ENCODE measurements at regions not wholly inside any gene's neighbourhood (a gene's known extent, or its start where the extent isn't known, plus 50 kb on each side); places are given as distances from the start of the nearest gene placed in this dataset.
"Not testable (repeated sequence)": the region's sequence is repeated elsewhere in the genome, so short reads cannot be mapped to it uniquely, and the experiment has no call there.

DNA sequence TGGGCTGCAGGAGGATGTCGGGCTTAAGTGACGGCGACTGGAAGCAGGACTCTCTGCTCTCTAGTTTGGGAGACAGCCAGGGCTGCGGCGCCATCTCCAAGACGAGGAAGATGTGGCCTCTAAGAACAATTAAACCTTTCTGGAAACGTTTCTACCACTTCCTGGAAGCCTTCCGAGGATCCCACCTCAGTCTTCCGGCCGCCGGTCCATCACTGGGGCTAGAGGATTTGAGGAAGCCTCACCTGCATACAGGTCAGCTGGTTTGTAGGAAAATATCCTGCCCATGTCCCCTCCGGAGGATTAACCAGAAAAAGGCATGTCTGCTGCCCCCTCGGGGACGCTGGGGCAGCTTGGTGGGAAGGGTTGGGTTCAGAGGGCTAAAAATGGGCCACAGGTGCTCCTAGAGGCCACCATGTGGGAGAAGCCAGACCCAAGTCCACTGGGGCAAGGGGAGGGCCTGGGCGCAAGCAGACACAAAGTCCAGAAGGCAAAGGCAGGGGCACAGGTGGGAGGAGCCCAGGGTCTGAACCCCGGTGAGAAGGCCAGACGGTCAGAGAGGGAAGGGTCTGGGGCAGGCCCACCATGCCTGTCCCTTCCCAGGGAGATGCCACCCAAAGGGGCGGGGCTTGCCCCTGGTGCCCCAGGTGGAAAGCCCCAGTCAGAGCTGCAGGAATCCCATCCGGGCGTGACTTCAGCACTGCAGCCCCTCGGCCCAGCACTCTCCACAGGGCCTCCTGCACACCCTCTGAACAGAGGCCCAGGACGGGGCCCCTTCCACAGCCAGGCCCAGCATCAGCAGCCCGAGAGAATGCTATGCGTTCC is 82.2 kb upstream of the ID2 start:
- H3K27ac Mint-ChIP-seq = no peak overlapping the region
- H3K27me3 Mint-ChIP-seq (ENCODE audit: low read depth) = no peaks in the 10 kb centered on the region
- no peaks in the 10 kb centered on the region for H3K4me1 Mint-ChIP-seq (ENCODE audit: low read depth)
- H3K4me3 Mint-ChIP-seq = no peak overlapping the region
- intact Hi-C loops (cut with micrococcal nuclease) = no loop called here
- no peaks in the 10 kb centered on the region for H3K36me3 Mint-ChIP-seq (ENCODE audit: low read depth)
- no peaks in the 10 kb centered on the region for H3K9me3 Mint-ChIP-seq
- DNase-seq = no peak
- CTCF ChIA-PET = no interaction called here

DNA sequence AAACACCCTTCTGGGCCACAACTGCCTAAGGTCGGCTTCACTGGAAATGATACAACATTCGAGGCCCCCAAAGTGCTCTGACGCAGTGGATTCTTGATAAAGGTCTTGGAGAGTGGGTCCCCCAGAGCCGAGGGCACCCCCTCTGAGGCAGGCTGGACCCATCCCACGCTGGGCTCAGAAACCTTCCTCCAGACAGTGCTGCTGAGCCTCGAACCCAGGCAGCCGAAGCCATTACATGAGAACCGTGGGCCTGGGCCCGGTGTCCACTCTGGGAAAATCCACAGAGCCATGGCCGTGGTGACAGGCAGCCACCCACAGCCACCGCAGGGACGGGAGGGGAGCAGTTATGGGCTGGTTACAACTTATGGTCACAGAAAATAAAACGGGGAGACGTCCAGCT is 81.4 kb upstream of the ID2 start:
- CTCF ChIA-PET = no interaction called here
- Mint-ChIP-seq H3K4me3 (no peak overlapping the region), H3K9me3 (no peaks in the 10 kb centered on the region), H3K36me3 (ENCODE audit: low read depth) (no peaks in the 10 kb centered on the region), H3K27me3 (ENCODE audit: low read depth) (no peaks in the 10 kb centered on the region), H3K27ac (no peak overlapping the region), H3K4me1 (ENCODE audit: low read depth) (no peaks in the 10 kb centered on the region)
- no peak for DNase-seq
- intact Hi-C loops (cut with micrococcal nuclease) = no loop called here

DNA sequence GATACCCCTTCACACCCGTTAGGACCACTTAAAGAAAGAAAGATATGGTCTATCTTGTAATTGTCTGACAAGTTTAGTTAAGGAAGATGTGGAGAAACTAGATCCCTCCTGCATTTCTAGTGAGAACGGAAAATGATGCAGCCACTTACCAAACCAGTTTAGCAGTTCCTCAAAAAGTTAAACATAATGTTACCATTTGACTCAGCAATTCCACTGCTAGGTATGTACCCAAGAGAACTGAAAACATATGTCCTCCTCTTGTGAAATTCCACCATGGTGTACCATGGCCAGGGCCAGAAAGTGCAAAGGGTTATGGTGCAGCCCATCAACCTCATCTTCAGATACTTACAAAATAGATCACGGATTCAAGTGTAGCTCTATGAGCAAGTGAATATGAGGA is 79.0 kb upstream of the ID2 start:
- H3K27me3 Mint-ChIP-seq (ENCODE audit: low read depth) = no peaks in the 10 kb centered on the region
- CTCF ChIA-PET = no interaction called here
- H3K36me3 Mint-ChIP-seq (ENCODE audit: low read depth) = no peaks in the 10 kb centered on the region
- H3K27ac Mint-ChIP-seq = no peak overlapping the region
- H3K9me3 Mint-ChIP-seq = no peaks in the 10 kb centered on the region
- intact Hi-C loops (cut with micrococcal nuclease) = no loop called here
- DNase-seq = no peak
- H3K4me1 Mint-ChIP-seq (ENCODE audit: low read depth) = no peaks in the 10 kb centered on the region
- no peak overlapping the region for H3K4me3 Mint-ChIP-seq

DNA sequence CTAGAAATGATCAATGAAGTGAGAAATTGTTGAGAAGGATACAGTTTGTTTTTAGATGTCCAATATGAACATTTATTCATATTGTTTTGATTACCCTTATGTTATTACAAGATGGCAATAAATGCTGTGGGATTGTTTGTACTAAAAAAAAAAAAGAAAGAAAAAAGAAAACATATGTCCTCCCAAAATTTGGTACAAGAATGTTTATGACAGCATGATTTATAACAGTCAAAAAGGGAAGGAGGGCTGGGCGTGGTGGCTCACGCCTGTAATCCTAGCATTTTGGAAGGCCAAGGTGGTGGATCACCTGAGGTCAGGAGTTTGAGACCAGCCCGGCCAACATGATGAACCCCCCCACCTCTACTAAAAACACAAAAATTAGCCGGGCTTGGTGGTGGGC is 78.5 kb upstream of the ID2 start:
- H3K9me3 Mint-ChIP-seq; intact Hi-C loops (cut with micrococcal nuclease); H3K27me3 Mint-ChIP-seq (ENCODE audit: low read depth); H3K36me3 Mint-ChIP-seq (ENCODE audit: low read depth); H3K4me1 Mint-ChIP-seq (ENCODE audit: low read depth); H3K27ac Mint-ChIP-seq; H3K4me3 Mint-ChIP-seq; DNase-seq; CTCF ChIA-PET: not testable (repeated sequence)

DNA sequence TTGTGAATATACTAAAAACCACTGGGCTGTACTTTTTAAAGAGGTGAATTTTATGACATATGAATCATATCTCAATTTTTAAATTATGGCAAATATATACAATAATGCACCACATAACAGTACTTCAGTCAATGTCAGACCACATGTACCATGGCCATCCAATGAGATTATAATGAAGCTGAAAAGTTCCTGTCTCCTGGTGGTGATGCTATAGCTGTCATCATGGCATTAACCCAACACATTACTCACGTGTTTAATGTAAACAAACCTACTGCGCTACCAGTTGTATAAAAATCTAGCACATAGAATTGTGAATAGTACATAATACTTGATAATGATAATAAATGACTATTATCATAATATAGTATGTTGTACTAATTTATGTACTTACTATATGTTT is 77.6 kb upstream of the ID2 start:
- H3K36me3 Mint-ChIP-seq (ENCODE audit: low read depth) = no peaks in the 10 kb centered on the region
- CTCF ChIA-PET = no interaction called here
- no peak overlapping the region for H3K27ac Mint-ChIP-seq
- H3K27me3 Mint-ChIP-seq (ENCODE audit: low read depth) = no peaks in the 10 kb centered on the region
- H3K4me1 Mint-ChIP-seq (ENCODE audit: low read depth) = peaks cover 9% of the 10 kb centered on the region
- no peak for DNase-seq
- H3K9me3 Mint-ChIP-seq = no peaks in the 10 kb centered on the region
- H3K4me3 Mint-ChIP-seq = no peak overlapping the region
- intact Hi-C loops (cut with micrococcal nuclease) = no loop called here

DNA sequence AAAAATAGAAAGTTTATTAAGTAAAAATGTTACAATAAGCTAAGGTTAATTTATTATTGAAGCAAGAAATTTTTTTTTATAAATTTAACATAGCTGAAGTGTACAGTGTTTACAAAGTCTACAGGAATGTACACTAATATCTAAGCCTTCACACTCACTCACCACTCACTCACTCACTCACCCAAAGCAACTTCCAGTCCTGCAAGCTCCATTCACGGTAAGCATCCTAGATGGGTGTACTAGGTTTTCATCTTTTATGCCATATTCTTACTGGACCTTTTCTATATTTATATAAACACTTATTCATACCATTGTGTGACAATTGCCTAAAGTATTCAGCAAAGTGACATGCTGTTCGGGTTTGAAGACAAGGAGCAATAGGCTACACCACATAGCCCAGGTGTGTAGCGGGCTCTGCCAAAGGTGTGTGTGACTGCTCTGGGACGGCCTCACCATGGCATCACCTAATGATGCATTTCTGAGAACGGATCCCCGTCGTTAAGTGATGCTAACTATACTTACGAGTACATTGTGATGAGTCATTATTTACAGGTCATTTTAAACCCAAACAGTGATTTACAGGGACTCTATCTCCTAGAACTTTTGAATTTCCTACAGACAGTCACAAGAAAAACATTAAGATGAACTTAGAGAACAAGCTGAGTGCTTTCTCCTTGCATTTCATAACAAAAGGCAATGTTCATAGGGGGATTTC is 76.3 kb upstream of the ID2 start:
- Mint-ChIP-seq H3K27ac (no peak overlapping the region), H3K9me3 (peaks cover 3% of the 10 kb centered on the region), H3K27me3 (ENCODE audit: low read depth) (no peaks in the 10 kb centered on the region), H3K4me1 (ENCODE audit: low read depth) (peaks cover 9% of the 10 kb centered on the region), H3K36me3 (ENCODE audit: low read depth) (no peaks in the 10 kb centered on the region), H3K4me3 (no peak overlapping the region)
- CTCF ChIA-PET = interaction anchor here (0.7 kb wide), 1 partner anchor 8 kb away, joined by 3 read pairs; no protein-coding TSS in a partner anchor
- no peak for DNase-seq
- intact Hi-C loops (cut with micrococcal nuclease) = no loop called here

DNA sequence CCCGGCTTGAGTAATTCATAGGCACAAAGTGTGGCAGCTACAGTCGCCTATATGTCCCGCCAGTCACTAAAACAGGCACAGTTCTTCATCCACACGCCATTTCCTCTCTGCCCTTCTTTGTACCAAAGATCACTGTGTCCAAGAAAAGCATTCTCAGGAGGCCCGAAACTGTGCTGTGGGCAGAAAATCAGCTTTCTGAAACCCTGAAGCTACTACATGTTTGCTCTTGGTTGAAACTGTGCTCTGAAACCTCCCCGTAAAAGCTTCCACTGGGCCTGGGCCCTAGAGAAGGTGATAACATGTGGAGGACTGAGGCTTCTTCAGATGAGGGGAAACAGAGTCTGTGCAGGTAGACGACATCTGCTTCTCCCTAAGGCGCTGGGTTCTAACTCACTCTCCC is 75.6 kb upstream of the ID2 start:
- Mint-ChIP-seq H3K27ac (no peak overlapping the region), H3K9me3 (peaks cover 10% of the 10 kb centered on the region), H3K4me1 (ENCODE audit: low read depth) (peaks cover 9% of the 10 kb centered on the region), H3K36me3 (ENCODE audit: low read depth) (no peaks in the 10 kb centered on the region), H3K4me3 (no peak overlapping the region), H3K27me3 (ENCODE audit: low read depth) (no peaks in the 10 kb centered on the region)
- CTCF ChIA-PET = no interaction called here
- intact Hi-C loops (cut with micrococcal nuclease) = no loop called here
- DNase-seq = no peak

DNA sequence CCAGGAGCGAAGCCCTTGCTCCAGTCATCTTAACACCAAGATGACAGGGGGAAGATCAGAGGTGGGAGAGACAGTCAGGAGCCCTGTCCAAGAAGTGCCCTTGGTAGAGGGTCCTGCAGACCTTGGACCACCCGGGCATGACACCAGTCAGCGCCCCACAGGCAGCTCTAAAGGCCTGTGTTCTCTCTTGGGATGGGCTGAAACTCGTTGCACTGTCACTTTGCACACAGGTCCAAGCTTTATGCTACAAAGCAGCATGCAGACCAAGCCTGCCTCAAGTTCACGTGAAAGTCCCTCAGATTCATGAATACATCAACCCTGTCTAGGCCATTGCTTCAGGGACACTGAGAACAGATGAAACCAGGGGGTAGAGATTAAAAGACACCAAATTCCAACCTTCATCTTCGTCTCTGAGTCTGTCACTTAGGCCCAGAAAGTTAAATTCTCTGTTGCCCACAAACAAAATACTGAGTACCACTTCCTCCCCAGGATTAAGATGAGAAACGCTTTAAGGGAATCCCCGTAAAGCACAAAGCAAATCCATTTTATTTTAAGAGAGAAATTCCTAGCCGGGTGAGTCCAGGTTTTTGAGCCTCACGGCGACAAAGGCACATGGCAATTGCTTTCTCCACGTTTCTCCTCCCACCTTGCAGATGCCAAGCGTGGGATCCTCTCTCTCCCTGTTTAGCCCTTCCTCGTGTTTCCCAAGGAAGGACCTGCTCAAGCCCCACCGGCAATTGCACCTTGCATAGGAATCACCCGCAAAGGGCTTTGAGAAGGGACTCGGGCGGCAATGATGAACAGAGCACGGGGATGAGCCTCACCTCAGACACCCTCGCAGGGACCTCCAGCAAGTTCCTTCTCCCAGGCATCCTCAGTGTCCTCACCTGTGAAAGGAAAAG is 75.0 kb upstream of the ID2 start:
- no peaks in the 10 kb centered on the region for H3K27me3 Mint-ChIP-seq (ENCODE audit: low read depth)
- H3K9me3 Mint-ChIP-seq = peaks cover 10% of the 10 kb centered on the region
- H3K4me1 Mint-ChIP-seq (ENCODE audit: low read depth) = peaks cover 9% of the 10 kb centered on the region
- H3K4me3 Mint-ChIP-seq = no peak overlapping the region
- no peaks in the 10 kb centered on the region for H3K36me3 Mint-ChIP-seq (ENCODE audit: low read depth)
- no peak overlapping the region for H3K27ac Mint-ChIP-seq
- DNase-seq = no peak
- CTCF ChIA-PET = no interaction called here
- intact Hi-C loops (cut with micrococcal nuclease) = no loop called here

DNA sequence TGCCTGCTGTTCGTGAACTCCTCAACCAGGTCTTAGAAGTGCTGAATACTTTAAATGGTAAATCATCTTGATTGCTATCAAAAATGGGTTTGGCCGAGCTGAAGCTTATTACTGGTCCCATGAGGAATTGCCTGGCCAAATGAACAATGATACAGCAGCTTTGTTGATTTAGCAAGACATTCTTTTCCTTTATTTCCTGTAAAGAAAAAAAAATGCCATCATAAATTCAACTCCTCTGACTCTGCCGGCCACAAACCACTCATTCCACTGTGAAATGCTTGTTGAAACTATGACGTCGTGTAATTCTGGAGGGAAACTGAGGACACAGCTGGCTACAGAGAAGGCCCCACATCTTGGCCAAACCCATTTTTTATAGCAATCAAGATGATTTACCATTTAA is 74.2 kb upstream of the ID2 start:
- no peak for DNase-seq
- Mint-ChIP-seq H3K36me3 (ENCODE audit: low read depth) (no peaks in the 10 kb centered on the region), H3K9me3 (peaks cover 10% of the 10 kb centered on the region), H3K4me3 (no peak overlapping the region), H3K27ac (no peak overlapping the region), H3K4me1 (ENCODE audit: low read depth) (peaks cover 9% of the 10 kb centered on the region), H3K27me3 (ENCODE audit: low read depth) (no peaks in the 10 kb centered on the region)
- CTCF ChIA-PET = no interaction called here
- intact Hi-C loops (cut with micrococcal nuclease) = loop anchor here (1.0 kb wide), 1 partner anchor 62 kb away; no protein-coding TSS in a partner anchor

DNA sequence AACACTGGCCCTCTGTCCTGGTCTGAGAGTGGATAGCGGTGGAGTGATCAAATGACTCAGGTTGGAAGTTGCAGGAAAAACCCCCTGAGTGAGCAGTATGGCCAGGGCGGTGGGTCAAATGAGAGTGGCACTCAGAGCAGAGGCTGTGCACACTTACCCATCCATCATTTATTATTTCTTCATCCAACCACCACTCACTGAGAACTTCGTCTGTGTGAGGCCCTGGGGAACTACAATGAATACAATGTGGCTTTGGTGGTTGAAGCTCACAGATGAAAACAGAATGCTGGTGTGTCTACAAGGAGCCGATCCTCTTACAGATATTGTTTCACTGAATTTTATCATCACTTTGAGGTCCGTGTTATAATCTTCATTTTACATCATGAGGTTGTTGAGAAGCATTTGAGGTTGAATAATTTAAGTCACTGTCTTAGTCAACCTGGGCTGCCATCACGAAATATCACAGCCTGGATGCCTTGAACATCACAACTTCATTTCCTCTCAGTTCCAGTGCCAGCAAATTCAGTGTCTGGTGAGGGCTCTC is 73.4 kb upstream of the ID2 start:
- intact Hi-C loops (cut with micrococcal nuclease) = loop anchor here (1.0 kb wide), 1 partner anchor 63 kb away; no protein-coding TSS in a partner anchor
- H3K27ac Mint-ChIP-seq = no peak overlapping the region
- CTCF ChIA-PET = no interaction called here
- no peaks in the 10 kb centered on the region for H3K36me3 Mint-ChIP-seq (ENCODE audit: low read depth)
- peak; percentile 49 for DNase-seq
- H3K4me1 Mint-ChIP-seq (ENCODE audit: low read depth) = peaks cover 9% of the 10 kb centered on the region
- H3K9me3 Mint-ChIP-seq = peaks cover 10% of the 10 kb centered on the region
- H3K4me3 Mint-ChIP-seq = no peak overlapping the region
- no peaks in the 10 kb centered on the region for H3K27me3 Mint-ChIP-seq (ENCODE audit: low read depth)

DNA sequence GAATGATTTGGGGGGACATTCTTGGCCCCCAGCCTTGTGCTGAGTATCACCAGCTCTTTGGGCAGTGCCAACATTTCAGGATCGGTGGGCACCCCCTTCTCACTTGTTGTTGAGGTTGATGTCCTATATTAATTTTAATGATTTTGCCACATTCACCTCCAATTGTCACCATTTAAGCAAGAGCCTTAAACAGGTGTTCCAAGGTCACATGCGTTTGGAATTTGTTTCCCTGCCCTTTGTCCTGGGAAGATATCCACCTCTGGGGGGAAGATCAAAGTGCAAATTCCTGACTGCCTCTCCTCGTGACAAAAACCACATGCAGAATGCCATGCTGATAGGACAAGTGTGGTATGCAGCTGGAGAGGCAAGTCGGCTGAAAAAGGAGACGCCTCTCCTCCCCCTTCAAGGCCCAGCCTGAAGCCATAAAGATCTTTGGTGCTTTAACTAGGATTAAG is 72.5 kb upstream of the ID2 start:
- H3K36me3 Mint-ChIP-seq (ENCODE audit: low read depth) = no peaks in the 10 kb centered on the region
- H3K27me3 Mint-ChIP-seq (ENCODE audit: low read depth) = no peaks in the 10 kb centered on the region
- CTCF ChIA-PET = no interaction called here
- DNase-seq = no peak
- peaks cover 9% of the 10 kb centered on the region for H3K4me1 Mint-ChIP-seq (ENCODE audit: low read depth)
- H3K4me3 Mint-ChIP-seq = no peak overlapping the region
- no peak overlapping the region for H3K27ac Mint-ChIP-seq
- H3K9me3 Mint-ChIP-seq = peaks cover 10% of the 10 kb centered on the region
- intact Hi-C loops (cut with micrococcal nuclease) = no loop called here

DNA sequence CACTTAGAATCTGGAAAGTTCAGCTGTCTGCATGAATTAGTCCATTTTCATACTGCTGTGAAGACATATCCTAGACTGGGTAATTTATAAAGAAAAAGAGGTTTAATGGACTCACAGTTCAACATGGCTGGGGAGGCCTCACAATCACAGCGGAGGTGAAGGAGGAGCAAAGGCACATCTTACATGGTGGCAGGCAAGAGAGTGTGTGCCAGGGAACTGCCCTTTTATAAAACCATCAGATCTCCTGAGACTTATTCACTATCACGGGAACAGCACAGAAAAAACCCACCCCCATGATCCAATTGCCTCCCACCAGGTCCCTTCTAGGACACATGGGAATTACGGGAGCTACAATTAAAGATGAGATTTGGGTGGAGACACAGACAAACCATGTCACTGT is 71.1 kb upstream of the ID2 start:
- H3K27ac Mint-ChIP-seq; CTCF ChIA-PET; DNase-seq; H3K36me3 Mint-ChIP-seq (ENCODE audit: low read depth); H3K4me3 Mint-ChIP-seq; H3K9me3 Mint-ChIP-seq; intact Hi-C loops (cut with micrococcal nuclease); H3K27me3 Mint-ChIP-seq (ENCODE audit: low read depth); H3K4me1 Mint-ChIP-seq (ENCODE audit: low read depth): not testable (repeated sequence)

Measured in activated naive CD4-positive, alpha-beta T cell treated with anti-CD3 and anti-CD28 coated beads for 36 hours (primary cell).